ENCODE measurements at regions not wholly inside any gene's neighbourhood (a gene's known extent, or its start where the extent isn't known, plus 50 kb on each side); places are given as distances from the start of the nearest gene placed in this dataset.

DNA sequence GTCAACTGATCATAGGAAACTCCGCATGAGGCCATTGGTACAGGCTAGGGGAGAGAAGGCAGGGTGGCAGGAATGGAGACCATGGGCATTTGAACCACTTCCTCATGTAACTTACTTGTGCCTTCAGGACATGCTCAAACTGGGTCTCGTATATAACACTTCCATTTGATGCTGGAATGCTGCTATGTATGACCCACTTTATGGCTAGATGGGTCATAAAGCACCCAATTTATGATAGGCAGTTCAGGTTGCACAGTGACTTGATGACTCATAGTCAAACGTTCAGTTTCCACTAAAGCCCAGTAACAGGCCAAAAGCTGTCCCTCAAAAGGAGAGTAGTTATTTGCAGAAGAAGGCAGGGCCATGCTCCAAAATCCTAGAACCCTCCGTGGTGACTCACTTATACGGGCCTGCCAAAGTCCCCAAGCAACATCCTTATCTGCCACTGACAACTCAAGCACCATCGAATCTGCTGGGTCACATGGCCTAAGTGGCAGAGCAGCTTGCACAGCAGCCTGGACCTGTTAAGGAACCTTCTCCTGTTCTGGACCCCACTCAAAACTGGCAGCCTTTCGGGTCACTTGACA is 236.4 kb downstream of the ZC4H2 start:
- no peak for TF ChIP-seq EZH2 (IDR thresholded peaks at IDR 0.05)
- no peak for TF ChIP-seq ZNF274 (IDR thresholded peaks at IDR 0.05; ENCODE audit: low read depth, low read length)
